OCI-M2 (cell line): ENCODE measurements at regions not wholly inside any gene's neighbourhood (a gene's known extent, or its start where the extent isn't known, plus 50 kb on each side); places are given as distances from the start of the nearest gene placed in this dataset.

ENCODE experiments used
- DNase-seq: peaks from one replicate; lab custom pipeline; 2025; ENCODE audit not compliant: unreplicated experiment; lab: John Stamatoyannopoulos, UW

DNA sequence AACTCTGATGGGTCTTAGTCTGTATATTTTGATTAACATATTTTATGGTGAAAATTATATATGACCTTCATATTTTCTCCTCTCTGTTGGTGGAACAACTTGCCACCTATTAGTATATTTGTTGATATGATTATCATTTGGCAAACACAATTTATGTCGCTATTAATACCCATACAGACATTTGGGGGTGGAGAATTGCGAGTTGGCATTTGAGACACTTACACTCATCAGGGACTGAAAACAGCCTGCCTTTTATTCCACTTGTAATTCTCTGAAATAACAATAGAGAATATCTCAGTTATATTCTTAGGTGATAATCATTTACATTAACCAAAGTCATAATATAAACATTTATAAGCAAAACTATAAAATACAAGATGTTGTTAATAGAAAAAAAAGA is 100.5 kb upstream of the RGS18 start:
- no peak for DNase-seq

DNA sequence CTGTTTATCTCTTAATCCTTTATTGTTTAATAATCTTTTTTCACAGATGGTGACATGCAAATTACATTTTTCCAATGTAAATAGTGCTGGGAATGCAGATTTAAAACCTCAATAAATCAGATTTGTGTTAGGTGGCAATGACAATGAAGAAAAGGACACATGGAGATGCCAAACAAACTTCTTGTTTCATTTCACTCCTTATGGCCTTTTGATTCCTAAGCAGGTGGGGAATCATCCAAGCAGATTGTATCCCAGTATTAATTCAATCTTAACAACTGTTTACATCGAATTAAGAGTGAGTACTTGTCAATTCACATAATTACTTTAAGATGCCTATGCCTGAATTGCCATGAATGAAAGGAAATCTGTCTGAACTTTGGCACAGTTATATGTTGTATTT is 98.9 kb upstream of the RGS18 start:
- no peak for DNase-seq

DNA sequence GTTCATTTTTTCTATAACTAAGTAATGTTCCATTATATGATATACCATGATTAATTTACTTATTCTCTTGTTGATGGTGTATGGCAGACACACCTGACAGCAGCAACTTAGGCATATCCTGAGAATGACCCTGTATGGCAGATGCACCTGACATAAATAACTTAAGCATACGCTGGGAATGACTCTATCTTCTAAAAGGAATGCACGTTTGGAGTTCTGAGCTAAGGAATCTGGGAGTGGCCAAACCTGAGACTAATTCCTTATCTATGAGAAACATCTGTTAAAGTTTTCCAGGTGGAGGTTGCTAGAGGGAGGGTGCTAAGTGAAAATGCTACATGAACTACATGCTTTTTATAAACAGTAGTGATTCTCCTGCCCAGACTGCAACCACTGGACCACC is 96.7 kb upstream of the RGS18 start:
- no peak for DNase-seq

DNA sequence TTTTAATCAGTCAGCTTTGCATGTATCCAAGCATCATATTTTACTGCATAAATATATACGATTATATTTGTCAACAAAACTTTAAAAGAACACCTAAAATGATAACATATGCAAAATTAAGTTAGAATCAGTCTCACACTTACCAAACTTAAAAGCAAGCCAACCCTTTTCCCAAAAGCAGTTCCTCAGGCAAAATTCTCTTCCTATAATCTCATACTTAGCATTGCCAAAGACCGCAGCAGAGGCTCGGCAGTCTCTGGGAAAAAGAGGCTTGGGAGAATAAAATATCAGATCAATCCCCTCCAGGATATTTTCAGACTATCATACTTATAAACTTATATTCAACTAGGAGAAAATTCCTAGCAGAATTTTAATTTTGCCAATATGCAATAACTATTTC is 93.2 kb upstream of the RGS18 start:
- DNase-seq = no peak

DNA sequence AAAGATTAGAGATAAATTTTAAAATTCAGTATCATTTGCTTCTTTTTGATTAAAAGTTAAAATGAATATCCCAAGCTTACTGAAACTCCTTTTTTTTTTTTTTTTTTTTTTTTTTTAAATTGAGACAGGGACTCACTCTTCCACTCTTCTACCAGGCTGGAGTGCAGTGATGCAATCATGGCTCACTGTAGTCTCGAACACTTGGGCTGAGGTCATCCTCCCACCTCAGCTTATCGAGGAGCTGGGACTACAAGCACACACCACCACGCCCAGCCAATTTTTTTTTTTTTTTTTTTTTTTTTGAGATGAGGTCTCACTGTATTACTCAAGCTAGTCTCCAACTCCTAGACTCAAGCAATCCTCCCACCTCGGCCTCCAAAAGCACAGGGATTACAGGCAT is 92.1 kb upstream of the RGS18 start:
- no peak for DNase-seq

DNA sequence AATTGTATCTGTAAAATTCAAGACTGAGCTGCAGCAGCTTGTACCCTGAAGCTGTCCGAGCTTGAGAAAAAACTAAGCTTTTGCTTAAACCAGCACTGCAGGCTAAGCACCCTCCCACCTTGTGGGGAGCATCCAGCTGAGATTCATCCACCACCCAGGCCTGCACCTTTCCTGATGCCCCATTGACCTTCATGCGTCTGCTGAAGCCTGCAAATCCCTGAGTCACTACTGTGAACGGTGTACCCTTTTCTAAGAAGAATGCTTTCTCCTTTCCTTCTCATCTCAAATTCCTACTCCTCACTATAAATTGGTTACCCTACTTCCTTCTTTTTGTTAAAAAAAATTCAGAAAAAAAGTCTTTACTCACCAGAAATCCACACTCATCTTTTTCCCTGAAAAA is 90.9 kb upstream of the RGS18 start:
- DNase-seq = no peak

GRCh38 chr1:192070213-192070612 is 88.0 kb upstream of the RGS18 start:
- DNase-seq = no peak

- no peak for DNase-seq
These were observed 77.6 kb upstream of the RGS18 start for GRCh38 chr1:192080684-192081083.

- no peak for DNase-seq
These were observed 76.9 kb upstream of the RGS18 start for GRCh38 chr1:192081359-192081758.

DNA sequence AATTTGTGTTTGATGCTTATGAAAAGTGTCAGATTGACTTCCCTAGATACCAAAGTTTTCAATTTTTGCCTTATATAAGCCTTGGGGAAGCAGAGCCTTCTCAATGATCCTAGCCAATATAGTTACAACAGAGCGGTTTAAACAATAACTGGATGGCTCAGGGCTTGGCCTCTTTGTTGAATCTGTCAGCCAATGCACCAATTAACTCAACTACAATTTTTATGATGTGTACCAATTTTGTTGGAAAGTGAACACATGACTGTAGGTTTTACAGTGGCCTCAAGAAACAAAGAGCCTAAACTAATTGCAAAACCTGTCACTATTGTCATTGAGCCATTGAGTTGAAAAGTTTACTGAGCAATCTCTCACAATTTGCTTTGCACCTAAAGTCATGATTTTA is 71.6 kb upstream of the RGS18 start:
- no peak for DNase-seq

GRCh38 chr1:192087334-192087733 is 70.9 kb upstream of the RGS18 start:
- no peak for DNase-seq

- no peak for DNase-seq
These were observed 69.8 kb upstream of the RGS18 start for GRCh38 chr1:192088496-192088895.

DNA sequence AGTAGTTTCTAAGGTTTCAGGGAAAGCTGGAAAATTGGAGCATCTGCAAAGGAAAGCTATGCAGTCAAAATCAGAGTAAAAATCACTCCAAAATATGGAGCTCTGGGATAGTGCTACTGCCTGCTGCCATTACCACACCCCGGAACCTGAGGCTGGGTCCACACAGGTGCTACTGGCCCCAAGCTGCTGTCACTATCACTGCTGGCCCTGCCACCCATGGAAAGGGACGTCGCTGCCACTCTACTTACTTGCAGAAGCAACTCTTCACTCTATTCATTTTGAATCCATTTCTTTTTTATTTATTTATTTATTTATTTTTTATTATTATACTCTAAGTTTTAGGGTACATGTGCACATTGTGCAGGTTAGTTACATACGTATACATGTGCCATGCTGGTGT is 60.3 kb upstream of the RGS18 start:
- no peak for DNase-seq

GRCh38 chr1:192099328-192099727 is 58.9 kb upstream of the RGS18 start:
- DNase-seq = no peak

- no peak for DNase-seq
These were observed 57.4 kb upstream of the RGS18 start for GRCh38 chr1:192100686-192101468.

DNA sequence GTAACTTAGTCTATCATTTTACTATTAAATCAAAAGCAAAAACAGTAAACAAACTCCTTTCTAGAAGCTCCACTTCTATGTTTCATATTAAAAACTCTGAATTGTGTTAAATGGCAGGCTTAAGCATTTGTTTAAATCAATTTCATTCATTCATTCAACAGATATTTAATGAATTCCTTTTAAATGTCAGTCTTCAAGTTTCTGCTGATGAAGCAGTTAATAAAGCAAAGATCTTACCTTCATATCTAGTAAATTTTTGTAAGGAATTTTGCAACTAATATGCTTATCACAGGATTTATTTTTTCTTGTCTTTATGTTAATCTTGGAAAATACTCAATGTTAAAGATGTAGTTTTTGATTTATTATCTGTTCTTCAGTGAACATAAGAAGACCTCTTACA is 54.1 kb upstream of the RGS18 start:
- DNase-seq = no peak

DNA sequence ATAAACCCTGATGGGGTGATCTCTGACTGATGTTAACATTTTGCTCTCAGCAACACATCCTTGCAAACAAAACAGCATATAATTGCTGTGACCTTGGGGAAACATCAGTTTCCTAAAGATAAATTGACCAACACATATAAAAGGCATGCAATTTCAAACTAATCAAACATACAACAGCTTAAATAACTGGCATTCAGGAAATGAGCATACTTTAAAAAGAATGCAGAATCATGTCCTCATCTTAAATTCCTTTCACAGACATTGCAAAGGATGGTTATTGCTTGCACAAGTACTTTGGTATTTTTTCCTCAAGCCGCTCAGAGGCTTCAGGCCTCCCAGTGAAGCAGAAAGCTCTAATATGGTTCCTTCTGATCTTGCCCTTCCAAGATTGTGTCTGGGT is 53.4 kb upstream of the RGS18 start:
- no peak for DNase-seq

GRCh38 chr1:192108161-192108560 is 50.1 kb upstream of the RGS18 start:
- DNase-seq = peak; percentile 28
